Erythroblast (primary cell): ENCODE measurements at regions not wholly inside any gene's neighbourhood (a gene's known extent, or its start where the extent isn't known, plus 50 kb on each side); places are given as distances from the start of the nearest gene placed in this dataset.

Experiments used
- GATA1 ChIP-seq: IDR thresholded peaks from 2 replicates; pipeline ENCODE4 v1.6.1; 2011; ENCODE audit warnings: low read depth, mild to moderate bottlenecking, control low read depth, low read length, moderate library complexity
- POLR2A ChIP-seq: IDR thresholded peaks from 2 replicates; pipeline ENCODE4 v1.6.1; 2011; ENCODE audit warnings: mild to moderate bottlenecking, low read length

DNA sequence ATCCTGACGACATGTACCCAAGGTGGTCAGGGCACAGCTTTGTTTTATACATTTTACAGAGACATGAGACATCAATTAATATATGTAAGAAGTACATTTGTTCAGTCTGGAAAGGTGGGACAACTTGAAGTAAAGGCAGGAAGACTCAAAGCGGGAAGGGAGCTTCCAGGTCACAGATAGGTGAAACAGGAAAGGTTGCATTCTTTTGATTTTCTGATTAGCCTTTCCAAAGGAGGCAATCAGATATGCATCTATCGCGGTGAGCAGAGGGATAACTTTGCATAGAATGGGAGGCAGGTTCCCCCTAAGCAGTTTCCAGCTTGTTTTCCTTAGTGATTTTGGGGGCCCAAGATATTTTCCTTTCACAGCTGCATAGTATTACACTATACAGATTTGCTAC lies 358.4 kb downstream of the GLUD2 start:
- TF ChIP-seq POLR2A (no peak), GATA1 (no peak)
